Smooth muscle cell (in vitro differentiated cells): ENCODE measurements at regions not wholly inside any gene's neighbourhood (a gene's known extent, or its start where the extent isn't known, plus 50 kb on each side); places are given as distances from the start of the nearest gene placed in this dataset.

ENCODE experiments used
- DNase-seq: peaks from one replicate; lab custom pipeline; 2025; ENCODE audit not compliant: unreplicated experiment; lab: John Stamatoyannopoulos, UW
- H2AFZ ChIP-seq: fragments of 200-600 bp; sonication (generic); 2 replicates; pipeline ENCODE4 v1.6.0; 2016; ENCODE audit warnings: antibody characterized with exemption, low read depth, mild to moderate bottlenecking
- H3F3A ChIP-seq: fragments of 200-600 bp; sonication (generic); 2 replicates; pipeline ENCODE4 v1.6.0; 2017; ENCODE audit warnings: antibody characterized with exemption, low read depth
- H3K27ac ChIP-seq: fragments of 200-600 bp; sonication (generic); 2 replicates; pipeline ENCODE4 v1.5.1; 2016; ENCODE audit warnings: low read depth, mild to moderate bottlenecking
- H3K27me3 ChIP-seq: fragments of 200-600 bp; sonication (generic); 2 replicates; pipeline ENCODE4 v1.6.1; 2016; ENCODE audit warnings: low read depth, mild to moderate bottlenecking
- H3K36me3 ChIP-seq: fragments of 200-600 bp; sonication (generic); 2 replicates; pipeline ENCODE4 v1.5.1; 2016; ENCODE audit warnings: low read depth
- H3K4me1 ChIP-seq: fragments of 200-600 bp; sonication (generic); 2 replicates; pipeline ENCODE4 v1.5.1; 2016; ENCODE audit warnings: low read depth
- H3K4me2 ChIP-seq: fragments of 200-600 bp; sonication (generic); 2 replicates; pipeline ENCODE4 v1.6.0; 2016; ENCODE audit warnings: mild to moderate bottlenecking
- H3K4me3 ChIP-seq: fragments of 200-600 bp; sonication (generic); 2 replicates; pipeline ENCODE4 v1.5.1; 2016; ENCODE audit warnings: mild to moderate bottlenecking
- H3K79me2 ChIP-seq: fragments of 200-600 bp; sonication (generic); 2 replicates; pipeline ENCODE4 v1.6.0; 2016; ENCODE audit warnings: low read depth, mild to moderate bottlenecking
- H3K9ac ChIP-seq: fragments of 200-600 bp; sonication (generic); 2 replicates; pipeline ENCODE4 v1.6.0; 2016; ENCODE audit warnings: low read depth
- H3K9me3 ChIP-seq: fragments of 200-600 bp; sonication (generic); replicated peaks from 2 replicates; pipeline ENCODE4 v1.5.1; 2016; ENCODE audit warnings: low read depth
- H4K20me1 ChIP-seq: fragments of 200-600 bp; sonication (generic); 2 replicates; pipeline ENCODE4 v1.6.0; 2016; ENCODE audit warnings: low read depth
- CTCF ChIP-seq: fragments of 200-600 bp; sonication (generic); IDR thresholded peaks from 2 replicates; pipeline ENCODE4 v1.5.1; 2017; ENCODE audit warnings: borderline replicate concordance, mild to moderate bottlenecking, antibody characterized with exemption; ENCODE audit not compliant: insufficient read depth, poor library complexity, severe bottlenecking
- WGBS: methylation state at CpG from one replicate; pipeline ENCODE4 v1.1.7; 2016; ENCODE audit warnings: low lambda C conversion rate; 5-methylcytosine and 5-hydroxymethylcytosine counted together

- Histone ChIP-seq H3K9ac (no peak overlapping the region), H4K20me1 (no peaks in the 10 kb centered on the region), H3K79me2 (no peaks in the 10 kb centered on the region), H3K27ac (no peak overlapping the region), H3K36me3 (no peaks in the 10 kb centered on the region), H3K4me1 (no peaks in the 10 kb centered on the region), H3K27me3 (no peaks in the 10 kb centered on the region), H3K4me3 (no peak overlapping the region), H3K4me2 (no peak overlapping the region), H3K9me3 (peaks cover 5% of the 10 kb centered on the region), H2AFZ (no peak overlapping the region), H3F3A (no peaks in the 10 kb centered on the region)
- no peak for TF ChIP-seq CTCF
- 93% methylated on average over 2 of the region's 2 CpGs for WGBS
- DNase-seq: no peak
Observed at GRCh38 chr5:104977529-104977928, 1414.9 kb upstream of the NUDT12 start.

DNA sequence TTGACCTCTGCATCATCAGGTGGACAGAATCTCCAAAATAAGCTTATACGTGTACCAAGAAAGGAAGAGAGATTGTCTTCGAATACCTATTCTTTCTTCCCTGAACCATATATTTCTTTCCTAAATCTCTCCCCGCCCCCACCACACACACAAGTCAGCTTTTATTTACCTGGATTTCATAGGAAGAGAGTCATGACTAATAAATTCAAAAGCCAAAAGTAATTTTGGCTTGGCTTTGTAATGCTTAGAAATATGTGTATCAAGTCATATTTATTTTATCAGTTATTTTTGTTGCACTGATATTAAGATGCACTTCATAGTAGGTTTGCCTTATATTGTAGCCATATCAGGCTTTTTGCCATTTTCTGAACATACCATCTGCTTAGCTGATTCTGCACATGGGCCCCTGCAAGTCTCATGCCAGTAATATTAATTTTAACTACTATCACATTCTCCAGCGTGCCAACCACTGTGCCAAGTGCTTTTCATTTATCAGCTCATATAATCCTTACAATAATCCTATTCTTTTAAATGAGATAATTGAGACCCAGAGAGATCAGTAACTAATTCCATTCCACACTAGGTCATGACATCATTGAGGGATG, 1405.3 kb upstream of the NUDT12 start:
- no peak overlapping the region for H3K4me2 ChIP-seq
- H3F3A ChIP-seq: no peaks in the 10 kb centered on the region
- H3K27me3 ChIP-seq: no peaks in the 10 kb centered on the region
- DNase-seq: no peak
- H3K36me3 ChIP-seq: no peaks in the 10 kb centered on the region
- no peak overlapping the region for H2AFZ ChIP-seq
- H3K4me3 ChIP-seq: no peak overlapping the region
- H4K20me1 ChIP-seq: no peaks in the 10 kb centered on the region
- no peak overlapping the region for H3K9ac ChIP-seq
- 91% methylated on average over 4 of the region's 4 CpGs for WGBS
- no peak for TF ChIP-seq CTCF
- H3K9me3 ChIP-seq: no peaks in the 10 kb centered on the region
- H3K79me2 ChIP-seq: no peaks in the 10 kb centered on the region
- H3K4me1 ChIP-seq: no peaks in the 10 kb centered on the region
- no peak overlapping the region for H3K27ac ChIP-seq

GRCh38 chr5:104965006-104965405, 1402.4 kb upstream of the NUDT12 start:
- no peak overlapping the region for H3K4me2 ChIP-seq
- no peaks in the 10 kb centered on the region for H4K20me1 ChIP-seq
- H3K36me3 ChIP-seq: no peaks in the 10 kb centered on the region
- no peak for DNase-seq
- no peaks in the 10 kb centered on the region for H3K79me2 ChIP-seq
- no peaks in the 10 kb centered on the region for H3K4me1 ChIP-seq
- H3K9ac ChIP-seq: no peak overlapping the region
- H3K27me3 ChIP-seq: no peaks in the 10 kb centered on the region
- no peak overlapping the region for H3K27ac ChIP-seq
- H2AFZ ChIP-seq: no peak overlapping the region
- no peaks in the 10 kb centered on the region for H3F3A ChIP-seq
- WGBS: 68% methylated on average over 1 of the region's 1 CpG
- H3K4me3 ChIP-seq: no peak overlapping the region
- no peaks in the 10 kb centered on the region for H3K9me3 ChIP-seq
- no peak for TF ChIP-seq CTCF

- Histone ChIP-seq H3K4me3 (no peak overlapping the region), H3K4me1 (no peaks in the 10 kb centered on the region)
- no peak for TF ChIP-seq CTCF
Observed at GRCh38 chr5:104955479-104955878, 1392.9 kb upstream of the NUDT12 start.

More at GRCh38 chr5:104955479-104955878, 1392.9 kb upstream of the NUDT12 start:
- WGBS: 87% methylated on average over 2 of the region's 2 CpGs
- Histone ChIP-seq H4K20me1 (no peaks in the 10 kb centered on the region), H3K9me3 (no peaks in the 10 kb centered on the region), H3K9ac (no peak overlapping the region), H3K27me3 (no peaks in the 10 kb centered on the region), H3K36me3 (no peaks in the 10 kb centered on the region), H2AFZ (no peak overlapping the region), H3K27ac (no peak overlapping the region), H3F3A (no peaks in the 10 kb centered on the region), H3K79me2 (no peaks in the 10 kb centered on the region), H3K4me2 (no peak overlapping the region)
- DNase-seq: no peak
